GM18909 (cell line): ENCODE measurements at regions not wholly inside any gene's neighbourhood (a gene's known extent, or its start where the extent isn't known, plus 50 kb on each side); places are given as distances from the start of the nearest gene placed in this dataset.

Experiments used
- ATAC-seq: cut with Tn5 transposase; IDR thresholded peaks from one replicate; pipeline ENCODE4 v1.9.1; 2021; ENCODE audit warnings: mild to moderate bottlenecking; ENCODE audit not compliant: unreplicated experiment, poor library complexity

GRCh38 chr5:106202035-106202434 is 1468.7 kb downstream of the EFNA5 start:
- no peak for ATAC-seq

DNA sequence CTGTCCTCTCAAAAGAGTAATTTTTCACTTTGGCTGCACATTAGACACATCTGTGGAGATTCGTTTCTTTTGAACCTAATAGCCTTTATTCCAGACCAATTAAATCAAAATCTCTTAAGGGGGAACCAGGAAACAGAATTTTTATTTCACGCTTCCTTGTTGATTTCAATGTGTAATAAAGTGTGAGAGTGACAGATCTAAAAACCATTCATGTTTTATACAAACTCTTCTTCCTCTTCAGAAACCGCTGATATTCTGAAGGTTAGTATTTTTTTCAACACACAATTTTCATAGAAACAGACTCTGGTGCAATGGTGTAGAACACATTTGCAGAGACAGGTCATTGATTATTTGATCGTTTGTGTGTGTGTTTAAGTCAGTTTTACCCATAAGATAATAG is 1469.8 kb downstream of the EFNA5 start:
- ATAC-seq = no peak

DNA sequence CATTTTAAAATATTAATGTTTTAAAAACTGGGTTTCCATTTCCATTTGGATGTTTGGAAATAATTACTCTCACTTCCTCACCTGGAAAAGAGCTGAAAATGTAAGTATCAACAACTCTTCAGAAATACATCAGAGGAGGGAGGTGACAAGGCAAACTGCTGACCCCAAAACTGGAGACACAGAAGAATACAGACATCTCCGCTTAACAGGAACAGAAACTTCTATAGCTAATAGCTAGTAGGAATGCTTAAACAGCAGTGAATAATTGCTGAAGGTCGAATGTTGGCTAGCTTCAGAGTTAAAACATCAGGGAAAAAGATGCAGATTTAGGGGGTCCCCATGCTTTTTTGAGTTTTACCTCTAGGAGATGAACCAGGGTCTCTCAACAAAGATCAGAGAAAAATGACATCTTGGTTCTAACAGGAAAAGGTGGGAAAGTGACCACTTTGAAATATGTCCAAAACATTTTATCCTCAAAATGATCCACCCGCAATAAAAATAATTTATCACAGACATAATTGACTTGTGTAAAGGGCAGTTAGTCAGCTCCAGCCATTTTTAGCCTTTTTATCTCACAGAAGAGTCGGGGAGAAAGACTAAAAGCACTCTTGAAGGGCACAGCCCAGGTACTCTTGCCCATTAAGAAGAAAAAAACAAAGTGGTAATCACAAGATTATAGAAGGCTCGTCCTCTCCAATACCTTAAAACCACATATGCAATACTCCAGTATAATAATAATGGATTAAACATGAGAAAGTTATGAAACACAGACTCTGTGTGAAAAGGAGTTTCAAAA is 1474.9 kb downstream of the EFNA5 start:
- no peak for ATAC-seq

- ATAC-seq = no peak
Observed at GRCh38 chr5:106189121-106189809, 1481.5 kb downstream of the EFNA5 start.

- no peak for ATAC-seq
Observed at GRCh38 chr5:106185661-106186081, 1485.1 kb downstream of the EFNA5 start.

- no peak for ATAC-seq
Observed at GRCh38 chr5:106174903-106175302, 1495.8 kb downstream of the EFNA5 start.

DNA sequence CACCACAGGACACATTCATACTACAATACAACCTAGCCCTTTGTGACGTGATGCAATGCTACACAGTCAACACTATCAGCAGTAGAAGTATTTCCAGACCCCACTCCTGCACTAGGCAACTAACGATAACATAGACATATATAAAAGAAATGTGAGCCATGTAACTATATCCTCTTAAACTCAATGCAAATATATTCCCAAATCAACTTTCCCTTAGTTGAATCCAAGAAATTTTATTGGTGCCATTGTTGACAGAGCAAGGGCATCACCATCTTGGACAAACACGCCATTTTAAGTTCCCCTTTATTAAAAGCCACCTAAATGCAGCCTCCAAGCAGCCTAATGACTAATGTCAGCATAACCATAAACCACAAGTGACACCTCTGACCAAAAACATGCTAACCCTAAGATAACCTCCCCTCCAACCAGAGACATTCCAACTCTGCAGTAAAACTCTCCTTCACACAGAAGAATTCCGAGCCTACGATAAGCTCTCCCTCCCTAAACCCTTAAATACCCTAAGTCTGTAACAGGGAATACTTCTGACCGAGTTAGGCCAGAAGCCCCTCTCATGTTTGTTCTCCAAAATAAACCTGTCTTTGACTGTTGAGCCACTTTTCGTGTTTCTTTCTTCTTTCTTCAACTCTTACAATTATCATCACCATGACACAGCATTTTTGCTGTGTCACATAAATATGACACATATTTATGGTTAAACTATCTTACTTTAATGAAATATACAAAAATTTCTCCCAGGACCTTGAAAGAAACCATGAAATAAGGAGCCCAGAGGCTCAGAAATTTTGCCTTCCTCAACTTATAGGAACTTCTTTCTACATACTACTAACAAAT is 1497.8 kb downstream of the EFNA5 start:
- ATAC-seq = no peak

- ATAC-seq = no peak
Observed at GRCh38 chr5:106171708-106172107, 1499.0 kb downstream of the EFNA5 start.

DNA sequence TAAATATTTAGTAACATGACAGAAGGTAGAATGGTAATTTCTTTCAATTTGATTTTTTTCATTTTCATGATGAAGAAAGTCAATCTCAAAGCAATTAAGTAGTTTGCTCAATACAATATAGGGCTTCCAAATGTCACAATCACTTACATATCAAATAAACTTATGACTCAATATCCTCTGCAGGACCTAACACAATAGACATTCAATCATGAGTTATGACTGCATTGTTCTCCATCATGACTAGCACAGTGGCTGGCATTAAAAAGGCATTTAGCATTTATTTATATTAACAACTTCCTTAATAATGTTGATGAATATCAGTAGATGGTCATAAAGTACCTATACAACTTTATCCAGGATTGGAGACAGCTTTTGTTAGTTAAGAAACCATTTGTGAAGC is 1499.6 kb downstream of the EFNA5 start:
- ATAC-seq = no peak

GRCh38 chr5:106167766-106168165 is 1503.0 kb downstream of the EFNA5 start:
- ATAC-seq = no peak

GRCh38 chr5:106163233-106163632 is 1507.5 kb downstream of the EFNA5 start:
- ATAC-seq = no peak

DNA sequence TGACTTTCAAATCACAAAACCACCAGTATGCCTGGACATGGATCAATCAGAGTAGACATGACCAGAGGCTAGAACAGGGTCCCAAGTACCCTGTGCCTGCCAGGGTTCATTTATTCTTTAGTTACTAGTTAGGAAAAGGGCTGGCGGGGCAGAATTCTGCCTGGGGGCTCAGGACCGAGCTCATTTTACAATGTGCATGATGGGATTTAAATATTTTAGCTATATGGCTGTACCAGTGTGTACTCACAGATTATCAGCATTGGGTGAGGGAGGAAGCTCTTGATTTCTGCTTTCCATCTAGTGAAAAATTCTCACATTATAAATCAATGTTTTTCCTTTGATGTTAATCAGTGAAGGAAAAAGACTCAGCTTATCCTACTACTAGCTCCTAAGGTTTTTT is 1511.1 kb downstream of the EFNA5 start:
- no peak for ATAC-seq

GRCh38 chr5:106154280-106154716 is 1516.4 kb downstream of the EFNA5 start:
- ATAC-seq = no peak

DNA sequence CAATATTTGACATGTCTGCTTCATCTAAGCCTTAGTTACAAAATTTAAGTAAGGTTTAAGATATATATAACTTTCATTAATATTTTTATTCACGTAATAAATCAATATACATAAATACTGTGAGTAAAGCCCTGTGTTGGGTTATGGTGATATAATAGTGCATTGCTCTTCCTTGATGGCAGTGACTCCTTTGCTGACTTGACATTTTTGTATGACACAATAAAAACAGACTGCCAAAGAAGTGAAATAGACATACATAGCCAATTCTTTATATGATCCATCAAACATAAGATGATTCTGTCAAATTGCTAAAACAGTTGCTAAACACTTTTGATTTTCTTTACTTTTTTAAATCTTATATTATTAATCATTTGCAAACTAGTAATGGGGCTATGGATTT is 1518.2 kb downstream of the EFNA5 start:
- ATAC-seq = no peak

GRCh38 chr5:106142116-106142515 is 1528.6 kb downstream of the EFNA5 start:
- ATAC-seq = no peak

GRCh38 chr5:106140101-106140500 is 1530.6 kb downstream of the EFNA5 start:
- ATAC-seq = no peak

DNA sequence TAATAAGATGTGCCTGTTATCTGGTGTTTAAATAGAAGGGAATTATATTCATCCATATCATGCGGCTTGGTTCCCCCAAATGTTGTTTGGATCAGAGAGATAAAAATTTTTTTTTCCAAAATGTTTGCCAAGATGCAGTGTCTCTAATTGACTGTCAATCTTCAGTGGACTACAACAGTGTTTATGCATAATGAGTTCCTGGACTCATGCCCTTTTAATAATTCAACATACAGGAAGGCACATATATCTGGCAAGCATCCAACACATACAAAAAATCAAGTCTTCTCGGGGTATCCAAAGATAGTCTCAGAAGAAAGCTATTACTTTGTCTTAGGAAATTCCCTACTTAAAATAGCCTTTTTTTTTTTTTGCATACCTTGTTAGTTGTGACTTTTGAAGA is 1534.7 kb downstream of the EFNA5 start:
- no peak for ATAC-seq

- ATAC-seq = no peak
Observed at GRCh38 chr5:106135473-106135872, 1535.3 kb downstream of the EFNA5 start.

- no peak for ATAC-seq
Observed at GRCh38 chr5:106134549-106134948, 1536.2 kb downstream of the EFNA5 start.

- ATAC-seq = peak; percentile 80
Observed at GRCh38 chr5:106127985-106128384, 1542.8 kb downstream of the EFNA5 start.

- no peak for ATAC-seq
Observed at GRCh38 chr5:106127341-106127781, 1543.4 kb downstream of the EFNA5 start.
